K562 (cell line): ENCODE measurements at regions not wholly inside any gene's neighbourhood (a gene's known extent, or its start where the extent isn't known, plus 50 kb on each side); places are given as distances from the start of the nearest gene placed in this dataset.

ENCODE experiments used
- ATAC-seq: fragments of 200-7000 bp; cut with Tn5 transposase; 3 replicates; pipeline ENCODE4 v1.9.1; 2020; ENCODE audit warnings: moderate library complexity
- BruUV-seq: library from RNA; stranded (reverse); fragments of 400-500 nt; replicated peaks from 2 replicates; lab custom pipeline; 2021; lab: Mats Ljungman, UMichigan
- CTCF ChIA-PET: fragments of 300-600 bp; formaldehyde crosslinking; extraction: SDS; loops from one replicate; lab custom pipeline; 2021; ENCODE audit warnings: low intra/inter-chr PET ratio; lab: Yijun Ruan, JAX
- POLR2A ChIA-PET: fragments of 300-600, 350-650 bp; sonication (Branson Sonifier 250); formaldehyde crosslinking; extraction: SDS; loops from one replicate; lab custom pipeline; 2021; ENCODE audit warnings: antibody characterized with exemption, inconsistent platforms; lab: Yijun Ruan, JAX
- DNase-seq, 4 experiments: peaks; one replicate each; pipeline versions ENCODE4 v3.0.0 to v3.0.0-alpha.2; 2011 to 2018; ENCODE audit warnings: low spot score in 3 of 4, mixed read lengths in 3 of 4; ENCODE audit errors: extremely low read depth in 1 of 4
- FAIRE-seq: peaks from 2 replicates; lab custom pipeline; 2011; peaks lifted over from hg19 to GRCh38; lab: Jason Lieb, UNC
- H2AFZ ChIP-seq: 2 replicates; pipeline ENCODE4 v1.6.0; 2011; ENCODE audit warnings: low read depth, low read length, control low read depth, inconsistent platforms
- H3K27ac ChIP-seq: fragments of 200-600 bp; 3 replicates; pipeline ENCODE4 v1.8.0; 2011; ENCODE audit warnings: low read depth, mild to moderate bottlenecking, control low read depth, inconsistent platforms, low read length, moderate library complexity, mixed read lengths; ENCODE audit errors: extremely low read depth
- H3K27me3 ChIP-seq, 2 experiments: fragments of 300-600 bp in 1 of 2; 2 replicates in 1 of 2; 3 replicates in 1 of 2; pipeline versions ENCODE4 v1.6.0 to v1.8.0; 2011; ENCODE audit warnings: inconsistent platforms in 2 of 2, low read length in 2 of 2, mild to moderate bottlenecking in 1 of 2, mixed read lengths in 1 of 2, moderate library complexity in 1 of 2; ENCODE audit not compliant: control insufficient read depth in 2 of 2, insufficient read depth in 2 of 2
- H3K36me3 ChIP-seq: fragments of 300-600 bp; 3 replicates; pipeline ENCODE4 v1.8.0; 2011; ENCODE audit warnings: mild to moderate bottlenecking, low read length, inconsistent platforms; ENCODE audit not compliant: control insufficient read depth, insufficient read depth
- H3K4me1 ChIP-seq, 2 experiments: fragments of 200-600 bp in 1 of 2; replicated peaks in 1 of 2; 2 replicates in 1 of 2; 3 replicates in 1 of 2; pipeline versions ENCODE4 v1.5.1 to v1.8.0; 2011; ENCODE audit warnings: inconsistent platforms in 2 of 2, low read length in 2 of 2, mild to moderate bottlenecking in 1 of 2, mixed read lengths in 1 of 2, moderate library complexity in 1 of 2; ENCODE audit not compliant: control insufficient read depth in 2 of 2, insufficient read depth in 2 of 2
- H3K4me2 ChIP-seq: 2 replicates; pipeline ENCODE4 v1.6.1; 2011; ENCODE audit warnings: low read length, control low read depth, inconsistent platforms, mixed read lengths; ENCODE audit not compliant: insufficient read depth
- H3K4me3 ChIP-seq: fragments of 200-600 bp; sonication (generic), shearing (Covaris generic); 2 replicates; pipeline ENCODE4 v1.5.1; 2016; ENCODE audit warnings: control low read depth, inconsistent platforms
- H3K79me2 ChIP-seq: fragments of 200-600 bp; 3 replicates; pipeline ENCODE4 v1.8.0; 2011; ENCODE audit warnings: low read length, inconsistent platforms; ENCODE audit not compliant: control insufficient read depth, insufficient read depth
- H3K9ac ChIP-seq, 2 experiments: 2 replicates each; pipeline versions ENCODE4 v1.6.0 to v1.6.1; 2011; ENCODE audit warnings: low read depth in 2 of 2, low read length in 2 of 2, control low read depth in 1 of 2, inconsistent platforms in 1 of 2, mild to moderate bottlenecking in 1 of 2, mixed read lengths in 1 of 2; ENCODE audit not compliant: insufficient read depth in 1 of 2
- H3K9me1 ChIP-seq: one replicate; pipeline ENCODE4 v1.6.0; 2011; ENCODE audit warnings: inconsistent platforms, mild to moderate bottlenecking, low read length, moderate library complexity; ENCODE audit not compliant: control insufficient read depth, insufficient read depth
- H3K9me3 ChIP-seq: replicated peaks from 2 replicates; pipeline ENCODE4 v1.5.1; 2011; ENCODE audit warnings: low read depth, low read length, inconsistent platforms; ENCODE audit not compliant: control insufficient read depth, insufficient read depth
- H4K20me1 ChIP-seq: replicated peaks from 2 replicates; pipeline ENCODE4 v1.6.1; 2011; ENCODE audit warnings: low read length, inconsistent platforms, mixed read lengths; ENCODE audit not compliant: control insufficient read depth, insufficient read depth
- ARID1B ChIP-seq: fragments of 450-650 bp; IDR thresholded peaks from 2 replicates; pipeline ENCODE4 v1.6.1; 2016; ENCODE audit warnings: antibody characterized with exemption, mild to moderate bottlenecking, inconsistent platforms
- CAMTA2 ChIP-seq: fragments of 250-450 bp; sonication (Bioruptor Pico); conservative IDR thresholded peaks from 2 replicates; pipeline ENCODE4 v1.5.1; 2022
- DPF2 ChIP-seq: fragments of 450-650 bp; IDR thresholded peaks from 2 replicates; pipeline ENCODE4 v1.6.1; 2016
- ELK3 ChIP-seq: fragments of 450-650 bp; formaldehyde crosslinking; IDR thresholded peaks from 2 replicates; pipeline ENCODE4 v1.4.0; 2020; ENCODE audit warnings: mild to moderate bottlenecking
- ETV6 ChIP-seq, 3 experiments: fragments of 150-350 bp in 1 of 3; sonication (generic) in 1 of 3; formaldehyde crosslinking in 1 of 3; IDR thresholded peaks; 2 replicates each; pipeline versions ENCODE4 v1.6.1 to v1.8.0; 2014 to 2022; ENCODE audit warnings: borderline replicate concordance in 2 of 3, low read depth in 2 of 3, antibody characterized with exemption in 1 of 3, low read length in 1 of 3, mild to moderate bottlenecking in 1 of 3, missing genetic modification reagents in 1 of 3
- FOSL1 ChIP-seq: fragments of 200-800 bp; sonication (Bioruptor generic); conservative IDR thresholded peaks from 2 replicates; pipeline ENCODE4 v1.6.1; 2016; ENCODE audit warnings: missing genetic modification characterization, missing compliant biosample characterization
- FOXA1 ChIP-seq: fragments of 450-650 bp; IDR thresholded peaks from 2 replicates; pipeline ENCODE4 v1.6.1; 2016; ENCODE audit warnings: mild to moderate bottlenecking, borderline replicate concordance
- HDAC8 ChIP-seq: fragments of 450-650 bp; IDR thresholded peaks from 2 replicates; pipeline ENCODE4 v1.6.1; 2016; ENCODE audit warnings: mild to moderate bottlenecking, missing genetic modification characterization, moderate library complexity, missing compliant biosample characterization
- JUNB ChIP-seq: fragments of 450-650 bp; formaldehyde crosslinking; conservative IDR thresholded peaks from 2 replicates; pipeline ENCODE4 v1.4.0; 2020; ENCODE audit warnings: mild to moderate bottlenecking
- KAT2B ChIP-seq: IDR thresholded peaks from one replicate; pipeline ENCODE4 v1.6.1; 2012; ENCODE audit warnings: low read depth, mild to moderate bottlenecking, control low read depth, inconsistent platforms, low read length, moderate library complexity
- MAZ ChIP-seq, 2 experiments: fragments of 450-650 bp in 1 of 2; sonication (generic) in 1 of 2; formaldehyde crosslinking; IDR thresholded peaks in 1 of 2; conservative IDR thresholded peaks in 1 of 2; 2 replicates each; pipeline versions ENCODE4 v1.4.0 to v1.5.0; 2020; ENCODE audit warnings: mild to moderate bottlenecking in 1 of 2, missing genetic modification reagents in 1 of 2
- RAD21 ChIP-seq, 2 experiments: fragments of 250-450 bp in 1 of 2; fragments of 450-650 bp in 1 of 2; sonication (Bioruptor Pico) in 1 of 2; formaldehyde crosslinking in 1 of 2; IDR thresholded peaks in 1 of 2; conservative IDR thresholded peaks in 1 of 2; 2 replicates each; pipeline versions ENCODE4 v1.4.0 to v1.8.0; 2020 to 2022; ENCODE audit warnings: mild to moderate bottlenecking in 2 of 2, moderate library complexity in 1 of 2
- SRSF9 ChIP-seq: fragments of 200-400 bp; formaldehyde crosslinking; IDR thresholded peaks from 2 replicates; pipeline ENCODE4 v1.6.1; 2017; ENCODE audit warnings: low read depth, low read length, borderline replicate concordance
- TAL1 ChIP-seq: fragments of 450-650 bp; IDR thresholded peaks from 2 replicates; pipeline ENCODE4 v1.6.1; 2016; ENCODE audit warnings: mild to moderate bottlenecking
- U2AF2 ChIP-seq: fragments of 200-400 bp; formaldehyde crosslinking; optimal IDR thresholded peaks from 2 replicates; pipeline ENCODE3; 2017; ENCODE audit warnings: low read depth, mild to moderate bottlenecking, low read length
- ZKSCAN1 ChIP-seq: fragments of 150-350 bp; IDR thresholded peaks from 2 replicates; pipeline ENCODE4 v1.6.1; 2016; ENCODE audit warnings: low read depth, low read length
- WGBS: fragments of 100-300 bp; shearing (Covaris generic); methylation state at CpG from one replicate; pipeline ENCODE4 v1.1.6; 2016; ENCODE audit warnings: low coverage, mixed read lengths; ENCODE audit not compliant: insufficient coverage; ENCODE audit errors: missing lambda C conversion rate; 5-methylcytosine and 5-hydroxymethylcytosine counted together
- in situ Hi-C: fragments of 300-500 bp; cut with MboI; formaldehyde crosslinking; loops from 4 replicates; pipeline ENCODE4 v1.15.0; 2018; ENCODE audit warnings: inconsistent platforms, mixed read lengths
- intact Hi-C: fragments of 100-400 bp; cut with micrococcal nuclease; formaldehyde crosslinking; loops from 2 replicates; pipeline ENCODE4 v1.14.2; 2022

- FAIRE-seq, result no peak
- Histone ChIP-seq H3K79me2 (no peaks in the 10 kb centered on the region), H2AFZ (no peak overlapping the region), H3K4me2 (no peak overlapping the region), H3K4me1 (no peaks in the 10 kb centered on the region), H3K27me3 (no peaks in the 10 kb centered on the region), H3K9me3 (no peaks in the 10 kb centered on the region), H3K27ac (no peak overlapping the region), H3K9me1 (no peaks in the 10 kb centered on the region), H3K36me3 (no peaks in the 10 kb centered on the region), H3K4me3 (no peak overlapping the region), H4K20me1 (no peaks in the 10 kb centered on the region), H3K9ac (no peak overlapping the region)
- no peak for ATAC-seq
- 0% methylated on average over 1 of the region's 1 CpG for WGBS
- POLR2A ChIA-PET, result no interaction called here
- in situ Hi-C loops, result no loop called here
- CTCF ChIA-PET, result no interaction called here
- TF ChIP-seq ZKSCAN1 (no peak), MAZ (CRISPR knock-in tag; conservative IDR thresholded peaks at IDR 0.05 in 1 of 2, IDR thresholded peaks at IDR 0.05 in 1 of 2) (no peak), CAMTA2 (CRISPR knock-in tag) (no peak), U2AF2 (no peak), DPF2 (no peak), FOXA1 (no peak), ETV6 (IDR thresholded peaks at IDR 0.05; ENCODE audit: borderline replicate concordance in 1 of 2, low read depth in 2 of 2, low read length in 1 of 2) (no peak), ETV6 (CRISPR knock-in tag; IDR thresholded peaks at IDR 0.05; ENCODE audit: borderline replicate concordance) (no peak), FOSL1 (no peak), JUNB (CRISPR knock-in tag) (no peak), SRSF9 (no peak), KAT2B (no peak), RAD21 (CRISPR knock-in tag; conservative IDR thresholded peaks at IDR 0.05 in 1 of 2, IDR thresholded peaks at IDR 0.05 in 1 of 2) (no peak), ELK3 (CRISPR knock-in tag) (no peak), HDAC8 (tag) (no peak), ARID1B (no peak), TAL1 (no peak)
- intact Hi-C loops, result no loop called here
- DNase-seq, result no peak
- no TSS peak for BruUV-seq
Measured at GRCh38 chr3:189096092-189096491, 75.7 kb upstream of the TPRG1 start.
